ENCODE measurements at regions not wholly inside any gene's neighbourhood (a gene's known extent, or its start where the extent isn't known, plus 50 kb on each side); places are given as distances from the start of the nearest gene placed in this dataset.
"Not testable (repeated sequence)": the region's sequence is repeated elsewhere in the genome, so short reads cannot be mapped to it uniquely, and the experiment has no call there.

DNA sequence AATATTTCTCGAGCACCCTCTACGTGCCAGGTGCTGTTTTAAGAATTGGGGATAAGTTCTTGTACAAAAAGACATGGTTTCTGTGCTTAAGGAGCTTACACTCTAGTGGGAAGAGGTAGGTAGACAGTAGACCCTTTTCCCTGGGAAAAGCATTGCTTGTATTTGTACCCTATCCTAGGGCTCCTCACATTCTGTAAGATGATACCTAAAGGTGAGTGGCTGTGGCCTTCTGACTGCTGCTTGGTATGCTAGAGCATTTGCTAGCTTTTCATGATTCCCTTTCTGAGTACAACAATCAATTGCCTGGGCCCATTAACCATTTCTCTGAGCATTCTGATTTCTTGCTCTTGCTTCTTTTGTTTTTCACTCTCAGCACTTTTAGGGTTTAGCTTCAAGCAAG lies 286.6 kb downstream of the ZIC3 start:
- H3K4me1 ChIP-seq: no peaks in the 10 kb centered on the region
- no peak overlapping the region for H3K27ac ChIP-seq
- no peak for ATAC-seq
- H3K4me3 ChIP-seq: no peak overlapping the region
- no peaks in the 10 kb centered on the region for H3K9me3 ChIP-seq
- H3K36me3 ChIP-seq: no peaks in the 10 kb centered on the region
- 78 to 83% methylated on average over 2 of the region's 2 CpGs for WGBS, 2 donors (ENCODE audit: low coverage in 1 of 2)
- no peaks in the 10 kb centered on the region for H3K27me3 ChIP-seq
- no peak for TF ChIP-seq POLR2AphosphoS5 (IDR thresholded peaks at IDR 0.05)
- TF ChIP-seq, protein P1, sequence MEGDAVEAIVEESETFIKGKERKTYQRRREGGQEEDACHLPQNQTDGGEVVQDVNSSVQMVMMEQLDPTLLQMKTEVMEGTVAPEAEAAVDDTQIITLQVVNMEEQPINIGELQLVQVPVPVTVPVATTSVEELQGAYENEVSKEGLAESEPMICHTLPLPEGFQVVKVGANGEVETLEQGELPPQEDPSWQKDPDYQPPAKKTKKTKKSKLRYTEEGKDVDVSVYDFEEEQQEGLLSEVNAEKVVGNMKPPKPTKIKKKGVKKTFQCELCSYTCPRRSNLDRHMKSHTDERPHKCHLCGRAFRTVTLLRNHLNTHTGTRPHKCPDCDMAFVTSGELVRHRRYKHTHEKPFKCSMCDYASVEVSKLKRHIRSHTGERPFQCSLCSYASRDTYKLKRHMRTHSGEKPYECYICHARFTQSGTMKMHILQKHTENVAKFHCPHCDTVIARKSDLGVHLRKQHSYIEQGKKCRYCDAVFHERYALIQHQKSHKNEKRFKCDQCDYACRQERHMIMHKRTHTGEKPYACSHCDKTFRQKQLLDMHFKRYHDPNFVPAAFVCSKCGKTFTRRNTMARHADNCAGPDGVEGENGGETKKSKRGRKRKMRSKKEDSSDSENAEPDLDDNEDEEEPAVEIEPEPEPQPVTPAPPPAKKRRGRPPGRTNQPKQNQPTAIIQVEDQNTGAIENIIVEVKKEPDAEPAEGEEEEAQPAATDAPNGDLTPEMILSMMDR (IDR thresholded peaks at IDR 0.05): no peak
- TF ChIP-seq POLR2A (IDR thresholded peaks at IDR 0.05): no peak
- no peak for TF ChIP-seq EP300 (IDR thresholded peaks at IDR 0.05)

DNA sequence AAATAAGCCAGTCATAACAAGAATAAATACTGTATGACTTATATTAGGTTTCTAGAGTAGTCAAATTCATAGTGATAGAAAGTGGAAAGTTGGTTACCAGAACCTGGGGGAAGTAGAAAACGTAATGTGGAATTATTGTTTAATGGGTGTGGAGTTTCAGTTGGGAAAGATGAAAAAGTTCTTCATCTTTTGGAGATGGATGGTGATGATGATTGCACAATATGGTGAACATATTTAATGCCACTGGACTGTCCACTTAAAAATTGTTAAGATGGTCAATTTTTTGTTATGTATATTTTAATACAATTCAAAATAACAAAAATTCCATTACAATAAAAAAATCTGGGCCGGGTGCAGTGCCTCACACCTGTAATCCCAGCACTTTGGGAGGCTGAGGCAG lies 289.6 kb downstream of the ZIC3 start:
- WGBS, 2 donors (ENCODE audit: low coverage in 1 of 2): 48 to 50% methylated on average over 1 to 2 of the region's 2 CpGs
- H3K4me3 ChIP-seq: no peak overlapping the region
- H3K27ac ChIP-seq: no peak overlapping the region
- no peaks in the 10 kb centered on the region for H3K27me3 ChIP-seq
- no peaks in the 10 kb centered on the region for H3K9me3 ChIP-seq
- ATAC-seq: no peak
- TF ChIP-seq, protein P1 (IDR thresholded peaks at IDR 0.05): no peak
- TF ChIP-seq POLR2A (IDR thresholded peaks at IDR 0.05): no peak
- TF ChIP-seq EP300 (IDR thresholded peaks at IDR 0.05): no peak
- no peak for TF ChIP-seq POLR2AphosphoS5 (IDR thresholded peaks at IDR 0.05)
- no peaks in the 10 kb centered on the region for H3K4me1 ChIP-seq
- no peaks in the 10 kb centered on the region for H3K36me3 ChIP-seq

DNA sequence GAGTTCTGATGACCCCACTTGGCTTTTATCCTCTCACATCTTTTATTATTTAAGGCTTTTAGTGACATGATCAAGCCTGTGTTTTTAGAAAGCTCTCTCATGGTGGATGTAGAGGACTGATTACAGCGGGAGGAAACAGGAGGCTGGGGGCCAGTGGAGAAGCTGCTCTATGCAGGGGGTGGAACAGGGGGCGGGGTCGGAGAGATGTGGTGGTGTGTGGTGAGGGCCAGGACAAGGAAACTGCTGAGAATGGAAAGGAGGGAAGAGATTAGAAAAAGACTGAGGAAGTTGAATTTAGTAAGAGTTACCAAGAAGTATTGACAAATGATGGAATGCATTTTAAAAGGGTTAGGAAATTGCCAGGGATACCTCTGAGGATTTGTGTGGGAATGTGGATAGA lies 292.2 kb downstream of the ZIC3 start:
- Histone ChIP-seq H3K4me3 (no peak overlapping the region), H3K36me3 (no peaks in the 10 kb centered on the region), H3K27me3 (no peaks in the 10 kb centered on the region), H3K9me3 (no peaks in the 10 kb centered on the region), H3K27ac (no peak overlapping the region), H3K4me1 (no peaks in the 10 kb centered on the region)
- ATAC-seq: no peak
- TF ChIP-seq POLR2AphosphoS5 (IDR thresholded peaks at IDR 0.05) (no peak), POLR2A (IDR thresholded peaks at IDR 0.05) (no peak), EP300 (IDR thresholded peaks at IDR 0.05) (no peak)
- TF ChIP-seq, protein P1 (IDR thresholded peaks at IDR 0.05): no peak
- 14% methylated on average over 1 of the region's 3 CpGs; no CpG with 5 or more reads in 1 of the 2 donors for WGBS, 2 donors (ENCODE audit: low coverage in 1 of 2)

DNA sequence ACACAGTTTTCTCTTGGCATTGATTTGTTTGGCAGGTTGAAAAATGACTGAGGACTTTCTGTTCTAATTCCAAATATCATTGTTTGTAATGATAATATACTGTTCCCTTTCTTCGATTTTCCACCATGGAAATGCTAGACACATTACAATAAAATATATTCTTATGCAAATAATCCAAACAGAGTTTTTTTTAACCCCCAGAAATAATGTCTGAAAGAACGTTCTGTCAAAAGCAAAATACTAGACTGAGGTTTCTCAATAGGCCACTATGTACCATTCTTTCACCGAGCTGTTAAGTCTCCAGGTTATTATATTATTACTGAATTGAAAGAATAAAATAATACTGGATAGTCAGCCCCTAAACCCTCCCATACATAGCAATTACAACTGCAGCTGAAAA lies 312.5 kb downstream of the ZIC3 start:
- ATAC-seq: no peak
- TF ChIP-seq EP300 (IDR thresholded peaks at IDR 0.05) (no peak), POLR2AphosphoS5 (IDR thresholded peaks at IDR 0.05) (no peak), POLR2A (IDR thresholded peaks at IDR 0.05) (no peak)
- TF ChIP-seq, protein P1 (IDR thresholded peaks at IDR 0.05): no peak
- no peaks in the 10 kb centered on the region for H3K36me3 ChIP-seq
- no peaks in the 10 kb centered on the region for H3K9me3 ChIP-seq
- no peak overlapping the region for H3K27ac ChIP-seq
- H3K4me3 ChIP-seq: no peak overlapping the region
- H3K4me1 ChIP-seq: no peaks in the 10 kb centered on the region
- WGBS, 2 donors (ENCODE audit: low coverage in 1 of 2): 57 to 58% methylated on average over 3 of the region's 3 CpGs
- no peaks in the 10 kb centered on the region for H3K27me3 ChIP-seq

DNA sequence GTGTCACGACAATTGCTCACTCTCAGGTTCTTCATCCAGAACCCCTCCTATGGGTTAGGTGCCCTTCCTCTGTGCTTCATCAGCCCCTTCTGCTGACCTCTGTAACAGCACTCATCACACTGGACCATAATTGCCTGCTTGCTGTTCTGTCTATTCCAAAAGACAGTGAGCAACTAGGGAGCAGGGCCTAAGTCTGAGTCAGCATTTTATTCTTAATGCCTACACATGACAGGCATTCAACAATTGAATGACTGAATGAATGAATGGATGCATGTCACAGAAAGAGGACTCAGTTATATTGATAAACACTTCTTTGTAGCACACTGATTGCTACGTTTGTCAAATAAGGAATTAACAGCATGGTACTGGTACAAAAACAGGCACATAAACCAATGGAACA lies 317.0 kb downstream of the ZIC3 start:
- ATAC-seq: no peak
- TF ChIP-seq, protein P1 (IDR thresholded peaks at IDR 0.05): no peak
- TF ChIP-seq EP300 (IDR thresholded peaks at IDR 0.05): no peak
- TF ChIP-seq POLR2A (IDR thresholded peaks at IDR 0.05): no peak
- no peak for TF ChIP-seq POLR2AphosphoS5 (IDR thresholded peaks at IDR 0.05)
- WGBS, 2 donors (ENCODE audit: low coverage in 1 of 2): 38 to 57% methylated on average over 1 of the region's 2 CpGs

DNA sequence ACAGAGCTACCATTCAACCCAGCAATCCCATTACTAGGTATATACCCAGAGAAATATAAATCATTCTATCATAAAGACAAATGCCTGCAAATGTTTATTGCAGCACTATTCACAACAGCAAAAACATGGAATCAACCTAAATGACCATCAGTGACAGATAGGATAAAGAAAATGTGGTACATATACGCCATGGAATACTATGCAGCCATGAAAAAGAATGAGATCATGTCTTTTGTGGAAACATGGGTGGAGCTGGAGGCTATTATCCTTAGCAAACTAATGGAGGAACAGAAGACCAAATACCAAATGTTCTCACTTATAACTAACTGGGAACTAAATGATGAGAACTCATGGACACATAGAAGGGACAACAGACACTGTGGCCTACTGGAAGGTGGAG lies 318.9 kb downstream of the ZIC3 start:
- H3K9me3 ChIP-seq, H3K27me3 ChIP-seq, H3K4me1 ChIP-seq, H3K36me3 ChIP-seq, ATAC-seq, H3K27ac ChIP-seq, H3K4me3 ChIP-seq: not testable (repeated sequence)
- WGBS, 2 donors (ENCODE audit: low coverage in 1 of 2): 63% methylated on average over 1 of the region's 1 CpG; no CpG with 5 or more reads in 1 of the 2 donors

More for the DNA sequence above, 317.0 kb downstream of the ZIC3 start:
- H3K4me3 ChIP-seq: no peak overlapping the region
- no peak overlapping the region for H3K27ac ChIP-seq
- H3K4me1 ChIP-seq: no peaks in the 10 kb centered on the region
- no peaks in the 10 kb centered on the region for H3K9me3 ChIP-seq
- no peaks in the 10 kb centered on the region for H3K36me3 ChIP-seq
- no peaks in the 10 kb centered on the region for H3K27me3 ChIP-seq
